GM12878 (cell line): ENCODE measurements at regions not wholly inside any gene's neighbourhood (a gene's known extent, or its start where the extent isn't known, plus 50 kb on each side); places are given as distances from the start of the nearest gene placed in this dataset.

Source experiments
- ATF3 ChIP-seq: IDR thresholded peaks from 2 replicates; pipeline ENCODE4 v1.6.1; 2011; ENCODE audit warnings: low read depth, mild to moderate bottlenecking, low read length, moderate library complexity, borderline replicate concordance; ENCODE audit errors: extremely low read depth
- CTCF ChIP-seq, 3 experiments: IDR thresholded peaks in 2 of 3; conservative IDR thresholded peaks in 1 of 3; 2 replicates each; pipeline ENCODE4 v1.5.1; 2011; ENCODE audit warnings: low read depth in 3 of 3, low read length in 3 of 3, mild to moderate bottlenecking in 3 of 3, control low read depth in 2 of 3, moderate library complexity in 2 of 3, inconsistent platforms in 1 of 3, mixed read lengths in 1 of 3; ENCODE audit not compliant: control insufficient read depth in 2 of 3, insufficient read depth in 1 of 3; ENCODE audit errors: extremely low read depth in 1 of 3
- NR2F1 ChIP-seq: fragments of 450-650 bp; conservative IDR thresholded peaks from 2 replicates; pipeline ENCODE4 v1.6.1; 2017; ENCODE audit warnings: mild to moderate bottlenecking
- POLR2A ChIP-seq: IDR thresholded peaks from 2 replicates; pipeline ENCODE4 v1.6.1; 2011; ENCODE audit warnings: low read depth, mild to moderate bottlenecking, low read length
- SMARCA5 ChIP-seq: fragments of 450-650 bp; IDR thresholded peaks from 2 replicates; pipeline ENCODE4 v1.6.1; 2017; ENCODE audit warnings: mild to moderate bottlenecking
- TCF7 ChIP-seq: IDR thresholded peaks from 2 replicates; pipeline ENCODE4 v1.6.1; 2014; ENCODE audit warnings: antibody characterized with exemption, borderline replicate concordance
- YBX1 ChIP-seq: fragments of 450-650 bp; IDR thresholded peaks from 2 replicates; pipeline ENCODE4 v1.6.1; 2016; ENCODE audit warnings: antibody characterized with exemption

GRCh38 chr9:16304301-16304700, 566.2 kb downstream of the BNC2 start:
- TF ChIP-seq YBX1 (no peak), ATF3 (no peak), SMARCA5 (no peak), NR2F1 (no peak), POLR2A (no peak), CTCF (IDR thresholded peaks at IDR 0.05 in 2 of 3, conservative IDR thresholded peaks at IDR 0.05 in 1 of 3; ENCODE audit: control insufficient read depth in 2 of 3, extremely low read depth in 1 of 3, insufficient read depth in 1 of 3, low read depth in 3 of 3, low read length in 3 of 3) (no peak), TCF7 (no peak)
